PC-9 (cell line): ENCODE measurements at regions not wholly inside any gene's neighbourhood (a gene's known extent, or its start where the extent isn't known, plus 50 kb on each side); places are given as distances from the start of the nearest gene placed in this dataset.

Experiments
- BruUV-seq: library from RNA; stranded (reverse); fragments of 400-500 nt; replicated peaks from 2 replicates; lab custom pipeline; 2021; lab: Mats Ljungman, UMichigan
- CTCF ChIA-PET: fragments of 300-600 bp; sonication (Branson Sonifier 250); formaldehyde crosslinking; loops from one replicate; lab custom pipeline; 2022; ENCODE audit warnings: antibody characterized with exemption; lab: Charles Lee
- POLR2A ChIA-PET: fragments of 300-600 bp; sonication (Branson Sonifier 250); formaldehyde crosslinking; loops from one replicate; lab custom pipeline; 2022; ENCODE audit warnings: antibody characterized with exemption; ENCODE audit not compliant: unreplicated experiment; lab: Charles Lee
- DNase-seq, 2 experiments: peaks; one replicate each; pipeline versions ENCODE4 v3.0.0 to v3.0.0-alpha.2; 2015 to 2022; ENCODE audit warnings: mixed read lengths in 1 of 2
- H2AFZ ChIP-seq: fragments of 200-600 bp; sonication (generic); 2 replicates; pipeline ENCODE4 v1.8.1; 2017; ENCODE audit warnings: antibody characterized with exemption
- H3F3A ChIP-seq: fragments of 200-600 bp; sonication (generic); 2 replicates; pipeline ENCODE4 v1.8.1; 2017; ENCODE audit warnings: antibody characterized with exemption, mild to moderate bottlenecking, low read depth; ENCODE audit not compliant: insufficient read depth
- H3K27ac ChIP-seq: fragments of 200-600 bp; sonication (generic); 2 replicates; pipeline ENCODE4 v1.6.1; 2016; ENCODE audit warnings: mixed run types
- H3K27me3 ChIP-seq: fragments of 200-600 bp; sonication (generic); 2 replicates; pipeline ENCODE4 v1.6.1; 2016; ENCODE audit warnings: low read depth, mixed run types; ENCODE audit not compliant: insufficient read depth
- H3K36me3 ChIP-seq: fragments of 200-600 bp; sonication (generic); 2 replicates; pipeline ENCODE4 v1.6.1; 2016; ENCODE audit warnings: low read depth, mixed run types
- H3K4me1 ChIP-seq: fragments of 200-600 bp; sonication (generic); replicated peaks from 2 replicates; pipeline ENCODE4 v1.6.1; 2016; ENCODE audit warnings: mixed run types; ENCODE audit not compliant: insufficient read depth
- H3K4me2 ChIP-seq: fragments of 200-600 bp; sonication (generic); 2 replicates; pipeline ENCODE4 v1.6.1; 2017; ENCODE audit warnings: mixed run types
- H3K4me3 ChIP-seq: fragments of 200-600 bp; sonication (generic); 2 replicates; pipeline ENCODE4 v1.6.1; 2016; ENCODE audit warnings: mixed run types
- H3K79me2 ChIP-seq: fragments of 200-600 bp; sonication (generic); 2 replicates; pipeline ENCODE4 v1.6.1; 2017; ENCODE audit warnings: low read depth, mixed run types
- H3K9me2 ChIP-seq: fragments of 200-600 bp; sonication (generic); 2 replicates; pipeline ENCODE4 v1.8.1; 2017; ENCODE audit warnings: mild to moderate bottlenecking; ENCODE audit not compliant: insufficient read depth
- H3K9me3 ChIP-seq: fragments of 200-600 bp; sonication (generic); 2 replicates; pipeline ENCODE4 v1.8.1; 2016; ENCODE audit warnings: low read depth; ENCODE audit not compliant: insufficient read depth
- H4K20me1 ChIP-seq: fragments of 200-600 bp; sonication (generic); 2 replicates; pipeline ENCODE4 v1.8.1; 2017; ENCODE audit not compliant: insufficient read depth
- CTCF ChIP-seq: fragments of 200-600 bp; sonication (generic); conservative IDR thresholded peaks from 2 replicates; pipeline ENCODE4 v1.6.1; 2017; ENCODE audit warnings: mixed run types, antibody characterized with exemption, mild to moderate bottlenecking, moderate library complexity
- EZH2 ChIP-seq: fragments of 200-600 bp; sonication (generic); IDR thresholded peaks from 2 replicates; pipeline ENCODE4 v1.8.0; 2017; ENCODE audit warnings: antibody characterized with exemption, low read depth
- intact Hi-C: fragments of 100-400 bp; cut with micrococcal nuclease; formaldehyde crosslinking; loops from one replicate; pipeline ENCODE4 v1.10.0; 2022; ENCODE audit not compliant: unreplicated experiment

GRCh38 chr13:106077017-106077416, 458.4 kb downstream of the EFNB2 start:
- no peak overlapping the region for H3K4me2 ChIP-seq
- H4K20me1 ChIP-seq, result no peaks in the 10 kb centered on the region
- no peaks in the 10 kb centered on the region for H3K9me3 ChIP-seq
- TF ChIP-seq CTCF, result no peak
- no peaks in the 10 kb centered on the region for H3K79me2 ChIP-seq
- ChIA-PET POLR2A (no interaction called here), CTCF (no interaction called here)
- H3K4me3 ChIP-seq, result no peak overlapping the region
- H3K36me3 ChIP-seq, result no peaks in the 10 kb centered on the region
- intact Hi-C loops, result no loop called here
- H3K9me2 ChIP-seq, result no peaks in the 10 kb centered on the region
- H3F3A ChIP-seq, result no peaks in the 10 kb centered on the region
- no peak overlapping the region for H2AFZ ChIP-seq
- no peak for DNase-seq
- H3K4me1 ChIP-seq, result no peaks in the 10 kb centered on the region
- no peaks in the 10 kb centered on the region for H3K27me3 ChIP-seq
- no peak overlapping the region for H3K27ac ChIP-seq
- no TSS peak for BruUV-seq

GRCh38 chr13:106072014-106072413, 463.4 kb downstream of the EFNB2 start:
- no peaks in the 10 kb centered on the region for H3K36me3 ChIP-seq
- H3F3A ChIP-seq, result no peaks in the 10 kb centered on the region
- H3K9me3 ChIP-seq, result no peaks in the 10 kb centered on the region
- H2AFZ ChIP-seq, result no peak overlapping the region
- BruUV-seq, result no TSS peak
- ChIA-PET POLR2A (no interaction called here), CTCF (no interaction called here)
- H3K27me3 ChIP-seq, result no peaks in the 10 kb centered on the region
- no peaks in the 10 kb centered on the region for H4K20me1 ChIP-seq
- no peaks in the 10 kb centered on the region for H3K9me2 ChIP-seq
- H3K27ac ChIP-seq, result no peak overlapping the region
- TF ChIP-seq EZH2, result no peak
- no peak for TF ChIP-seq CTCF
- no peaks in the 10 kb centered on the region for H3K79me2 ChIP-seq
- no peak overlapping the region for H3K4me2 ChIP-seq
- DNase-seq, result no peak
- intact Hi-C loops, result no loop called here
- H3K4me3 ChIP-seq, result no peak overlapping the region
- no peaks in the 10 kb centered on the region for H3K4me1 ChIP-seq

GRCh38 chr13:106063591-106064313, 471.7 kb downstream of the EFNB2 start:
- CTCF ChIA-PET, result no interaction called here
- H3K4me2 ChIP-seq, result no peak overlapping the region

More at GRCh38 chr13:106063591-106064313, 471.7 kb downstream of the EFNB2 start:
- H3K9me3 ChIP-seq, result no peaks in the 10 kb centered on the region
- POLR2A ChIA-PET, result interaction anchor here (0.6 kb wide), 1 partner anchor 621 kb away, joined by 4 read pairs; no protein-coding TSS in a partner anchor
- no peaks in the 10 kb centered on the region for H3K9me2 ChIP-seq
- no peaks in the 10 kb centered on the region for H3K27me3 ChIP-seq
- no peak for DNase-seq
- TF ChIP-seq EZH2, result no peak
- TF ChIP-seq CTCF, result no peak
- intact Hi-C loops, result no loop called here
- BruUV-seq, result no TSS peak
- no peak overlapping the region for H3K4me3 ChIP-seq
- H3K27ac ChIP-seq, result no peak overlapping the region
- no peaks in the 10 kb centered on the region for H3K79me2 ChIP-seq
- no peak overlapping the region for H2AFZ ChIP-seq
- no peaks in the 10 kb centered on the region for H3K36me3 ChIP-seq
- no peaks in the 10 kb centered on the region for H3F3A ChIP-seq
- no peaks in the 10 kb centered on the region for H4K20me1 ChIP-seq
- H3K4me1 ChIP-seq, result no peaks in the 10 kb centered on the region
